Right kidney (tissue), 1 donor: ENCODE measurements at regions not wholly inside any gene's neighbourhood (a gene's known extent, or its start where the extent isn't known, plus 50 kb on each side); places are given as distances from the start of the nearest gene placed in this dataset.
A peak's percentile ranks its signal among the peaks of the same experiment; 100 is the strongest.

Experiments
- DNase-seq: peaks from one replicate; pipeline ENCODE4 v3.0.0-alpha.2; 2016

DNA sequence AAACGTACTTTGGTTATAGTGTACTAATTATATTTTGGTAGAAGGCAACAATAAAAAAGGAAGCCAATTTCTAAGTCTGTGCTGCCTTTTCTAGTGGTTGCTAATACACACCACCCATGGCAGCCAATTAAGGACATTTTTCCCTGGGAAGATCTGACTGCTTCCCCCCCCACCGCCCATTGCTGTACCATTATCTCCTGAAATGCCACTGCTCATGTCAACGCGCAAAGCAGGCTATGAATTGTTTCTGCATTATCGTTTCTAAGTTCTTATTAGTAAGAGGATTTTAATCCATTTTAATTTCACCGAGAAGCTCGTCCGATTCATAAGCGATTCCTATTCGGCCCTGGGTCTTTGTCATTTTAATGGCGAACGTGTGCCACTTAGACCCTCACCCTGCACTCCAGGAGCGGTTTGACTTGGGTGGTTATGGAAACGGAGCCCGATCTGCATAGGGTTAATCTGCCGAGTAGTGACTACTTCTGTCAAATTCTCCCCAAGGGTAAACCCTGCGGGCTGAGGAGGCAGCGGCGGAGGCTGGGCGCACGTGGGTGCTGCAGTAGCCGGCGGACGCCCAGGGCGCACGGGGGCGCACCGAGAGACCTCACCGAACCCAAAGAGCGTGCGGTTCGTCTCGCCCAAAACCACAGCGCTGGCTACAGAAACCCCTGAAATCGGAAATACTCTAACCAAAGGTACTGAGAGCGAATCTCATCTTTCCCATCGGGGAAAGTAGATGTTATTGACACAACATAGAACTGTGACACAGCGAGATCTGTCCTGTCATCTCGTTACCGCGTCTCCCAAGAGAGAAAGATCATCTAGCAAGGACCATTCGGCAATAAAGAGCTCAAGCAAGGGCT, 55.8 kb upstream of the SHC3 start:
- peak; percentile 45 for DNase-seq

DNA sequence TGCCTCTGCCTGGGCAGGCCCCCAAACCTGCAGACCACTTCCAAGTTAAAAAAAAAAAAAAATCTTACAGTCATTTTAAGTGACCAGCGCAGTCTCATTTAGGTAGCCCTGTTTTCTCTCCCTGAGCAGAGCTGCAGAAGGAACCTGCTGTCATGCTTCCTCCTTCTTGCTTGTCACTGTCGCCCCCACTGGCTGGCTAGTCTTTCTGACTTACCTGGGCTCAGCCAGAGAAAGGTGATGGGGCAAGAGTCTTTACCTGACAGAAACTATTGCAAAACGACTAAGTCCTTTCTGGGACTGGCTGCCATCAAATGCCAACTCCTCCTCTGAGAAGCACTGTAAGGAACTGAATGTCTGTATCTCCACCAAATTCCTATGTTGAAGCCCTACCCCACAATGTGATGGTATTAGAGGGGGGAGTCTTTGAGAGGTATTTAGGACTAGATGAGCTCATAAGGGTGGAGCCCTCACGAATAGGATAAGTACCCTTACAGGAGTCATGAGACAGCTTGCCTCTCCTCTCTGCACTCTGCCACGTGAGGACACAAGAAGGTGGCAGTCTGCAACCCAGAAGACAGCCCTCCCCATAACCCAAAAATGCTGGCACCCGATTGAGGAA, 58.4 kb upstream of the SHC3 start:
- DNase-seq = no peak

GRCh38 chr9:89238424-89238823, 59.8 kb upstream of the SHC3 start:
- no peak for DNase-seq

- DNase-seq = no peak
Measured at GRCh38 chr9:89243296-89244061, 64.9 kb upstream of the SHC3 start.

- DNase-seq = no peak
Measured at GRCh38 chr9:89246840-89247239, 64.2 kb upstream of the CKS2 start.

GRCh38 chr9:89247431-89248353, 63.3 kb upstream of the CKS2 start:
- DNase-seq = no peak

DNA sequence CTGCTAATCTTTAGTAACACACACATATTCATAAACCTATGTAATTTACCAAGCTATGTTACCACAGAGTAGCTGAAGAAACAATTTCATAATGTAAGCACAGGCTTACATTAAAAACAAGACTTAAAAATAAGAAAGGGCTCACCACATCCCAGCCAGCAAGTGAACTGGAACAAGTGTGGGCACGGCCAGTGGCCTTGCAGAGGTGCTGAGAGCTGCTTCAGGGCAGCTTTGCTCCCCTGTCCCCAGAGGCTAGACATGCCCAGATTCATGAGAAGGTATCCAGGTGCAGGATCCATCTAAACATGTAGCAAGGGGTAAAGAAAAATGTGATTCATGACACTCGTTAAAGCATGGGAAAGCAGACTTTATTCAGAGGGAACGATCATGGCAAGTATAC, 62.0 kb upstream of the CKS2 start:
- no peak for DNase-seq

GRCh38 chr9:89252651-89253267, 58.2 kb upstream of the CKS2 start:
- peak; percentile 18 for DNase-seq

- DNase-seq = no peak
Measured at GRCh38 chr9:89254058-89254772, 56.8 kb upstream of the CKS2 start.

GRCh38 chr9:89254773-89255125, 56.2 kb upstream of the CKS2 start:
- no peak for DNase-seq

DNA sequence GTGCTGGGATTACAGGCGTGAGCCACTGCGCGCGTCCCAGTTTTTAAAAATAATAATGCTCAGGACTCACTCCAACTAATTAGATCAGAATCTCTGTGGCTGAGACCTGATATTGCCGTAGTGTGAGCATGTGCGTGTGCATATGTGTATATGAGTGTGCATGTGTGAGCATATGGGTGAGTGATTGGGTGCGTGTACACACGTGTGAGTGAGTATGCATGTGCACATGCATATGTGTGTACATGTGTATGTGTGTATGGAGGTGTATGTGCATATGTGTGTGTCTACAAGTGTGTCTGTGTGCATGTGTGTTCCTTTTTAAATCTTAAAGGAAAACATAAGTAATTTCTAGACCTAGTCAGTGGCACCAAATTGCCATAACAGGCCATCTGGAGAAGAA, 54.8 kb upstream of the CKS2 start:
- DNase-seq = no peak

DNA sequence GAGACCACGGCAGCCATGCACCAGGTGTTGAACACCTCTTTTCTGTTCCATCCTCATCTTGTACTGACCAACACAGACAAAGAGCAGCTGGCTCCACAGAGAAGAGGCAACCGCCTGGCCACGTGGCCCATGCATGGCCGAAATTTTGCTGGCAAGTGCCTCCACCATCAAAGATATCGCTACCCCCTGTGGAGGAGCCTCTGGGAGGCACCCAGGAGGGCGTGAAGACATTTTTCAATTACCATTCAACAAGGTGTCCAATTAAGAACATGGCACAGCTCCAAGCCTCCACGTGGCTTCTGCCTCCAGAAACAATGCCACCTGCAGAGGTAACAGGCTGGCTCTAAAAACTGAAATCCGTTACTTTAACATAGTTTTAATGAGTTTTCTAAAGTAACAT, 54.4 kb upstream of the CKS2 start:
- DNase-seq = no peak

DNA sequence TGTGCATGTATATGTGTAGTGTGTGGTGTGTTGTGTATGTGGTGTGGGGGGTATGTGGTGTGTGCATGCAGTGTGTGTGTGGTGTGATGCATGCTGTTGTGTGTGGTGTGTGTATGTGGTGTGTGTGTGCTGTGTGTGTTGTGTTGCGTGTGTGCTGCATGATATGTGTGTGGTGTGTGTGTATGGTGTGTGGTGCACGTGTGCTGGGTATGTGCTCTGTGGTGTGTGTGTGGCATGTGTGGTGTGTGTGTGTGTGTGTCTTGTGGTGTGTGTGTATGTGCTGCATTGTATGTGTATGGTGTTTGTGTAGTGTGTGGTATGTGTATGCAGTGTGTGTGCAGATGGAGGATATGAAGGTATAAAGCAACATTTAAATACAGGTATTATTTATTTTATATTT, 50.5 kb upstream of the CKS2 start:
- no peak for DNase-seq
